Fibroblast of skin of left biceps (primary cell): ENCODE measurements at regions not wholly inside any gene's neighbourhood (a gene's known extent, or its start where the extent isn't known, plus 50 kb on each side); places are given as distances from the start of the nearest gene placed in this dataset.
"Not testable (repeated sequence)": the region's sequence is repeated elsewhere in the genome, so short reads cannot be mapped to it uniquely, and the experiment has no call there.

Source experiments
- DNase-seq, 2 experiments: peaks; one replicate each; pipeline ENCODE4 v3.0.0-alpha.2; 2013; ENCODE audit warnings: low read depth in 2 of 2

GRCh38 chr10:125455431-125455830 is 227.5 kb downstream of the TEX36 start:
- DNase-seq, result no peak

DNA sequence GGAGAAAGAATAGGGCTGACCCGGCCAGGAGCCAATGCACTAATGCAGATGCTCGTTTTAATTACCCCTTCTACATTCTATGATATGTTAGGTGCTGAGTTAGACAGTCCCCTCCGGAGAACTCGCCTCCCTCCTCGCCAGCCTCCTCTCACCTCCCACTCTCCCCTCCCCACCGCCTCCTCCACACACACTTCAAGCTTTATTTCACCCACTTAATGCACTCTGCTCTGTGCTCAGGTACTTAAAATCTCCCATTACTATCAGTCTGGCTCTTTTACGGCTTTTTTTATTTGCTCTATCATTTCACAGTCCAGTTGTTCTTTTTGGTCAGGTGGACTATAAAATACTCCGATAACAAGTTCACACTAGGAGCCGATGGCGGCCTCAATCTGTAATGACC is 231.6 kb downstream of the TEX36 start:
- no peak for DNase-seq

GRCh38 chr10:125450218-125450617 is 232.7 kb downstream of the TEX36 start:
- DNase-seq, result no peak

GRCh38 chr10:125449571-125449970 is 233.4 kb downstream of the TEX36 start:
- no peak for DNase-seq

DNA sequence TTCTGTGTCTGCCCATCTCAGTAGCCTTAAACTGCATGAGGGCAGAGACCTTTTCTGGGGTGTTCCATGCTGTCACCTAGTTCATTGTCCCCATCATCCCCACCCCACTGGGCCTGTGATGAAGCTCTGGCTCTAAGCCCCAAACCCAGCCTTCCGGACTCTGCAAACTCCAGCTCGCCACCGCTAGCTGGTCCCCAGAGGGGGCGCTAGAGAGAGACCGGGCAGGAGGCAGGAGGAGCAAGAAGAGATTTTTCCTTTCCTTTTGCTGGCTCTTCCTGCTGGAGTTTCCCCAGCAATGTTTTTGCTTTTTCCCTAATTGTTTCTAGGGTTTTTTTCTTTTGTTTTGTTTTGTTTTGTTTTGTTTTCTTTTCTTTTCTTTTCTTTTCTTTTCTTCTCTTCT is 234.4 kb downstream of the TEX36 start:
- DNase-seq, result no peak

DNA sequence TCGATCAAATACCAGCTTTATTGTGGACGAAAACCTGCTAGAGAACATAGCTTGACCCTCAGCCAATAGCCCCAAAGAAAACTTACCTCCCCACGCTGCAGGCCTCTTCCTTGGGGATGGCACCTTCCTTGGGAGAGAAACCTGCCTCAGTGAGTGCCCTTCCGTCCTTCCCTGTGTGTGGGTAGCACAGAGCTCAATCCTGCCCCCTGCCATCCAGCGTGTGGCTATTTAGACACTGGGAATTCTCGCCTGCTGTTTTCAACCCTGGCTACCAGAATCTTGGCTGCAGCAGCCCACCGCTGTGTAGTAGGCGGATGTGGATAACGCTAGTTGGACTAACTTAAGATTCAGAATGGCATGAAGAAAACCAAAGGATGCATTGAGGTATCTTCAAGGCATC is 238.2 kb downstream of the TEX36 start:
- DNase-seq, result no peak

GRCh38 chr10:125442856-125443540 is 240.0 kb downstream of the TEX36 start:
- no peak for DNase-seq

DNA sequence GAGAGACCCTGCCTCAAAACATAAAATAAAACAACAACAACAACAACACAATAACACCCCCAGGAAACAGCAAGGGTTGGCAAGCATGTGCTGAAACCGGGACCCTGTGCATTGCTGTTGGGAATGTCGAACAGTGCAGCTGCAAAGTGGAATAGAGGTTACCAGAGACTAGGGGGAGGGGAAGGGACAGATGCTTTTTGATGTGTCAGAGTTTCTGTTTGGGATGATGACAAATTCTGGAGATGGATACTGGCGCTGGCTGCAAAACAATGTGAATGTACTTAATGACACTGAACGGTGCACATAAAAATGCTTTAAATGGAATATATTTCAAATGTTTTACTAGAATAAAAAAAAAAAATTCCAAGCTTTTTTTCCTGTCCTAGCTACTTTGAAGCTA is 241.8 kb downstream of the TEX36 start:
- DNase-seq, result peak; percentile 10 to 13

DNA sequence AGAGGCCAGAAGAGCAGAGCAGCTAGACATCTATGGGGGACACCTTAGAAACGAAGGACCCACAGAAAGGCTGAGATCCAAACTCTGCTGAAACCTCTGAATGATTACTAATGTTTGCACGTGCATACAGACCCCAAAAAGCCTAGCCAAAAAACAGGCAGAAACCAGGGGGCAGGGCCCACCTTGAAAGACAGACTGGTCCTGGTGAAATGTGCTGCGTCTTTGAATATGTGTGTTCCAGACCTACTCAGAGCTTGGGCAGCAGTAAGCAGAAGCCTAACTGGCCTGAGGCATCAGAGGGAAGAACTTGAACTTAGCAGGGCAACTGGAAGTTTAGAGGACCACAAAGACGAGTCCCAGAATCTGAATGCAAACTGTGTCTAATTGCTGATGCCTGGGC is 251.8 kb downstream of the TEX36 start:
- DNase-seq, result no peak

GRCh38 chr10:125428054-125428453 is 254.9 kb downstream of the TEX36 start:
- no peak for DNase-seq

- DNase-seq, result no peak
Measured at GRCh38 chr10:125424191-125424847, 258.6 kb downstream of the TEX36 start.

DNA sequence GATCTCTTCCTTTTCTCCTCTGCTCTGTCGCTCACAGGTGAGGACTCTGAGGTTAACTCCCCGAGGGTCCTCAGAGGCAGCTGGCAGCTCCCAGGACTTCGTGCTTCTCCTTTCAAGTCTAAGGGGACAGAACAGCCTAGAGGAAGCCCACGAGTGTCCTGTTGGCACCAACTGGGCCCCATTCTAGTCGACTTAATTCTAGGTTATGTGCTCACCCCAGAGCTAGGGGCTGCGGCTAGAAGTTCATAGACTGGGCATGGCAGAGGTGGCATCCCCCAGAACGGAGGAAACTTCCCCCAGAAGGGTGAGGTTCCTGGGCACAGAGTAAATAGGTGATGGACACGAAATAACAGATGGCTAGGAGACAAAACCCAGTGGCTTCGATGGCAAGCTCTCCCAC is 259.4 kb downstream of the TEX36 start:
- no peak for DNase-seq

DNA sequence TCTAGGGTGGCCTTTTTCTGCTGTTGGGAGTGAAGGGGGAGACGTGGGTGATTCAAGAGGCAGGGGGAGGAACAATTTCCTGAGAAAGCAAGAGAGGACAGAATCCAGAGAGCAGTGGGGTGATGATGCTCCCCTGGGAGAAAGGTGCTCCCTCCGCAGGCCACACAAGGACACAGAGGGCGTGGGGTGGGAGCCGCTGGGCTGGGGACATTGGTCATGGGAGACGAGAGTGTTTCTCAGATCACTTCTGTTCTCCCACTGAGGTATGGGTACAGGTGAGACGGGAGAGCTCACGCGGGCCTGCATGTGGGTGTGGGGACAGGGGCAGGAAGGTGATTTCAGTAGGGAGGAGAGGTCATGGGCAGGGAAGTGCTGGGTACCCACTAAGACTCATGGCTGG is 259.5 kb upstream of the CTBP2 start:
- no peak for DNase-seq

DNA sequence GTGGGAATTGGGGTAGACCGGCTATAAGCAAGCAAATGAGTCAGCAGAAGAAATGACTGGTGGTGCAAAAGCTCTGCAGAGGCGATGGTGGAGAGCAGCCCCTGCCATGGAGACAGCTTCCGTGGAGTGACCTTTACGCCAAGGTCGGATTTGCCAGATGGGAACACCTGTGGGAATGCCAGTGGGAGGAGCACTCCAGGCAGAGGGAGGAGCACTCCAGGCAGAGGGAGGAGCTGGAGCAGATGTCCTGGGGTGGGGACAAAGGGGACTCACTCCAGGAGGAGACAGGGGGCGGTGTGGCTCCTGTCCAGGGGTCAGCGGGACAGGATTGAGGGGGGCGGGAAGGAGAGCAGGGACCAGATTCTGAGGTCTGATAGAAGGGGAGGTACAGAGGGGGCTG is 258.8 kb upstream of the CTBP2 start:
- no peak for DNase-seq

GRCh38 chr10:125417605-125418004 is 257.2 kb upstream of the CTBP2 start:
- DNase-seq, result no peak

DNA sequence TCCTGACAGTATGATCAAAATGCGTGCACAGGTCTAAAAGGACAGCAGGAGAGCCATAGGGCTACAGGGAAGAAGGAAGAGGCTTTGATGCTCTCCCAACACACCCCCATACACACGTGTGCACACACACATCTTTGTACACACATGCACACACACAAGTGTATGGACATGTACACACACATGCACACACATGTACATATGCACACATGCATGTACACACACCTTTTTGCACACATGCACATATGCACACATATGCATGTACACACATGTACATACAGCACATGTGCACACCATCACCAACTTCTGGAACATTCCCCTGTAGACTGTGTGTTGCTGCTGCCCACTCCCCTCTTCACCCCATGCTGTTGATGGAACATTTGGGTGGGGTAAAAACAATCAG is 255.6 kb upstream of the CTBP2 start:
- no peak for DNase-seq

GRCh38 chr10:125415006-125415633 is 254.8 kb upstream of the CTBP2 start:
- DNase-seq, result no peak

DNA sequence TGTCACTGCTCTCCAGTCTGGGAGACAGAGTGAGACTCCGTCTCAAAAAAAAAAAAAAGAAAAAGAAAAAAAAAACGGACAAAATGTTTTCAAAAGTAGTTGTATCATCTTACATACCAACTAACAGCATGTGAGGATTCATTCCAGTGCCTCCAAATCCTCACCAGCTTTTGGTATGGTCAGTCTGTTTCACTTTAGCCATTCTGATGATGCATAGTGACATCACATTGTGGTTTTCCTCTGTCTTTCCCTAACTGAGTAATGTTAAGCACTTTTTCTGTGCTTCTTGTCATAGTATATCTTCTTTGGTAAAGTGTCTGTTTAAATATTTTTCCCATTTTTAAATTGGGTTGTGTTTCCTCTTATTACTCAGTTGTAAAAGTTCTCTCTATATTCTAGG is 251.4 kb upstream of the CTBP2 start:
- peak; percentile 62 to 64 for DNase-seq

DNA sequence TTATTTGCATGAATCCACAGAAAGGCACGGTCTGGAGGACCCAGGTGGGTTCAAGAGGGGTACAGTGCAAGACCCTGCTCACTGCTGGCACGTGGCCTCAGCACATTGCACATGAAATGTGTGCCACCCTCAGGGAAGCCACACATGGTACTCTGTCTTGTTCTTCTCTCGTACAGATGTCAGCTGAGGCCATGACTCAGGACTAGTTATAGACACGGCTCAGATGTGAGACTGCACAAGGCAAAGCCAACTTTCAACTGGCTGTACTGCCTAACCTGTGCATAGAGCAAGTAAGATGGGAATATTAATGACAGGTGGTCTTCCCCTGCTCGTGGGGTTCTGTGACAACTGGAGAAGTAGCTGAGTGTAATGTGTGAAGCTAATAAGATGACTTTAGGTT is 249.4 kb upstream of the CTBP2 start:
- DNase-seq, result no peak

DNA sequence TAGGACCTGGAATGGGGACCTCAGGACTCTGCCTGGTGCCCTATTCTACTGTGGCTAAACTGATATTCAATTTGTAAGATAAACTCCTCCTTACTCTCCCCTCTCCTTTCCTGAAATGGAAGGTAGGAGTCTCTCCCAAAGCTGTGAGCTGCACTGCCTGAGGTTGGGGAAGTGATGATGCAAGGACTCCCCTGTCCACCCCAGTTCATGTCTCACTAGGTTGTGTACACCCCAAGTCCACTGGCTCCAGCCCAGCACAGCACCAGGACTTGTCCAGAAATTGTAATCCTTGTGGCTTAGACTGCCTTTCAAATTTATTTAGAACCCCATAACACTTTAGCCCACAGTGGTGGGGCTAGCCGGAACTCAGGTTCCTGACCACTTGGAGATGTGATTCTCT is 247.2 kb upstream of the CTBP2 start:
- no peak for DNase-seq

DNA sequence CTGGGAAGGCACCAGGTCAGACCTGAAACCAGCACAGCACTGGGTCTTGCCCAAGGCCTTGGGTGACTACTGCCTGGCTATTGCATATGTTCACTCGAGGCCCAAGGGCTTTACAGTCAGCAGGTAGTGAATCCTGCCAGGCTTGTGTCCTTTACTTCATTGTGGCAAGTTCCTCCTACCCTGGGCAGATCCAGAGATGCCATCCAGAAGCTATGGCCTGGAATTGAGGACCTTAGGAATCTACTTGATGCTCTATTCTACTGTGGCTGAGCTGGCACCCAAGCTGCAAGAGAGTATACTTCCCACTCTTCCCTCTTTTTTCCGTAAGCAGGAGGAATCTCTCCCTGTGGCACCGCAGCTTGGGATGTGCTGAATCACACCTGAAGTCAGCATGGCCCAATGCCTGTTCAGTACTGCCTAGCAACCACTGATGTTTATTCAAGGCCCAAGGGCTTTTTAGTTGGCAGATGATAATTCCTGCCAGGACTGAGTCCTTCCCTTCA is 246.7 kb upstream of the CTBP2 start:
- no peak for DNase-seq

DNA sequence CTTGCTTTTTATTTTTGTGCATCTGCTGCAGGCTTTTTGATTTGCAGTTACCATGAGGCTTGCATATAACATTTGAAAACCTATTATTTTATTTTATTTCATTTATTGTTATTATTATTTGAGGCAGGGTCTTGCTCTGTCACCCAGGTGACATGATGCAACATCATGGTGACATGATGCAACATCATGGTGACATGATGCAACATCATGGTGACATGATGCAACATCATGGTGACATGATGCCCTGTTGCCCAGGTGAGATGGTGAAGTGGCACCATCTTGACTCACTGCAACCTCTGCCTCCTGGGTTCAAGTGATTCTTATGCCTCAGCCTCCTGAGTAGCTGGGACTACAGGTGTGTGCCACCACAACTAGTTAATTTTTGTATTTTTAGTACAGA is 244.5 kb upstream of the CTBP2 start:
- not testable (repeated sequence) for DNase-seq

GRCh38 chr10:125401462-125401861 is 241.1 kb upstream of the CTBP2 start:
- no peak for DNase-seq
